Left lung (tissue), 4 donors: ENCODE measurements at regions not wholly inside any gene's neighbourhood (a gene's known extent, or its start where the extent isn't known, plus 50 kb on each side); places are given as distances from the start of the nearest gene placed in this dataset.
A peak's percentile ranks its signal among the peaks of the same experiment; 100 is the strongest.

Experiments used
- ATAC-seq: fragments of 200-7000 bp; cut with Tn5 transposase; one replicate; pipeline ENCODE4 v1.9.1; 2020; ENCODE audit warnings: moderate library complexity
- DNase-seq, 4 donors: peaks; one replicate each; pipeline ENCODE4 v3.0.0-alpha.2; 2013 to 2020
- H3K27ac ChIP-seq, 2 donors: fragments of 200-600 bp; sonication (generic) in 1 of 2; one replicate each; pipeline versions ENCODE4 v1.5.0 to v1.8.0; 2020 to 2021
- H3K27me3 ChIP-seq, 2 donors: fragments of 200-600 bp; sonication (generic) in 1 of 2; one replicate each; pipeline versions ENCODE4 v1.5.0 to v1.8.0; 2020 to 2021
- H3K36me3 ChIP-seq, 2 donors: fragments of 200-600 bp; sonication (generic) in 1 of 2; one replicate each; pipeline versions ENCODE4 v1.5.0 to v1.8.0; 2020 to 2021
- H3K4me1 ChIP-seq, 2 donors: fragments of 200-600 bp; one replicate each; pipeline ENCODE4 v1.8.0; 2021
- H3K4me3 ChIP-seq, 2 donors: fragments of 200-600 bp; sonication (generic) in 1 of 2; one replicate each; pipeline versions ENCODE4 v1.5.0 to v1.8.0; 2020 to 2021; ENCODE audit warnings: mild to moderate bottlenecking in 1 of 2
- H3K9me3 ChIP-seq, 2 donors: fragments of 200-600 bp; sonication (generic) in 1 of 2; one replicate each; pipeline versions ENCODE4 v1.5.0 to v1.8.0; 2020 to 2021
- intact Hi-C, 2 donors: fragments of 100-400 bp; cut with DNase I; formaldehyde crosslinking; loops; one replicate each; pipeline versions ENCODE4 v1.11.2 to v1.14.2; 2022
- TF ChIP-seq, protein P1 (sequence below), 2 donors: fragments of 200-600 bp; sonication (generic) in 1 of 2; IDR thresholded peaks; one replicate each; pipeline versions ENCODE4 v1.5.0 to v1.8.0; 2021; ENCODE audit warnings: antibody characterized with exemption in 2 of 2
- donor health status: DM: no; HTN: yes; CAD: no.
- donor health status: DM: no; HTN: no; CAD: no.

DNA sequence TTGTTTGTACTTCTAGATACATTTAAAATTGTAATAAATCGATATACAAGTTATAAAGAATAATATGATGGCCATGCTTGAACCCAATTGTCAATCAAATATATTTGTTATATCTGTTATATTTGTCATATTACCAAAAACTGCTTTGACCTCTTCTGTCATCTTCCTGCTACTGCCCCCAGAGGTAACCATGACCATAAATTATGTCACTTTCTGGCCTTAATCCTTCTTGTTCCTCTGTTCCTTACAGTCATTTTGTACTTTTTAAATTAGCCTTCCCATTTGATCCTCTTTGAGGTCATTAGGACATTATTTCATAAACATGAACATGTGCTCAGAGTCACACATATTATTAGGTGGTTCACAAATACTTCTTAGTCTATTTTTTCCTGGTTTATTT, 124.7 kb downstream of the HFE start:
- TF ChIP-seq, protein P1, sequence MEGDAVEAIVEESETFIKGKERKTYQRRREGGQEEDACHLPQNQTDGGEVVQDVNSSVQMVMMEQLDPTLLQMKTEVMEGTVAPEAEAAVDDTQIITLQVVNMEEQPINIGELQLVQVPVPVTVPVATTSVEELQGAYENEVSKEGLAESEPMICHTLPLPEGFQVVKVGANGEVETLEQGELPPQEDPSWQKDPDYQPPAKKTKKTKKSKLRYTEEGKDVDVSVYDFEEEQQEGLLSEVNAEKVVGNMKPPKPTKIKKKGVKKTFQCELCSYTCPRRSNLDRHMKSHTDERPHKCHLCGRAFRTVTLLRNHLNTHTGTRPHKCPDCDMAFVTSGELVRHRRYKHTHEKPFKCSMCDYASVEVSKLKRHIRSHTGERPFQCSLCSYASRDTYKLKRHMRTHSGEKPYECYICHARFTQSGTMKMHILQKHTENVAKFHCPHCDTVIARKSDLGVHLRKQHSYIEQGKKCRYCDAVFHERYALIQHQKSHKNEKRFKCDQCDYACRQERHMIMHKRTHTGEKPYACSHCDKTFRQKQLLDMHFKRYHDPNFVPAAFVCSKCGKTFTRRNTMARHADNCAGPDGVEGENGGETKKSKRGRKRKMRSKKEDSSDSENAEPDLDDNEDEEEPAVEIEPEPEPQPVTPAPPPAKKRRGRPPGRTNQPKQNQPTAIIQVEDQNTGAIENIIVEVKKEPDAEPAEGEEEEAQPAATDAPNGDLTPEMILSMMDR (IDR thresholded peaks at IDR 0.05): no peak
- ATAC-seq (no peak), DNase-seq (no peak)
- Histone ChIP-seq H3K27me3 (peaks cover 0 to 58% of the 10 kb centered on the region in 2 donors), H3K4me3 (no peak overlapping the region), H3K4me1 (peaks cover under 1 to 14% of the 10 kb centered on the region in 2 donors), H3K27ac (no peak overlapping the region), H3K36me3 (no peaks in the 10 kb centered on the region), H3K9me3 (no peaks in the 10 kb centered on the region)
- intact Hi-C loops: no loop called here

DNA sequence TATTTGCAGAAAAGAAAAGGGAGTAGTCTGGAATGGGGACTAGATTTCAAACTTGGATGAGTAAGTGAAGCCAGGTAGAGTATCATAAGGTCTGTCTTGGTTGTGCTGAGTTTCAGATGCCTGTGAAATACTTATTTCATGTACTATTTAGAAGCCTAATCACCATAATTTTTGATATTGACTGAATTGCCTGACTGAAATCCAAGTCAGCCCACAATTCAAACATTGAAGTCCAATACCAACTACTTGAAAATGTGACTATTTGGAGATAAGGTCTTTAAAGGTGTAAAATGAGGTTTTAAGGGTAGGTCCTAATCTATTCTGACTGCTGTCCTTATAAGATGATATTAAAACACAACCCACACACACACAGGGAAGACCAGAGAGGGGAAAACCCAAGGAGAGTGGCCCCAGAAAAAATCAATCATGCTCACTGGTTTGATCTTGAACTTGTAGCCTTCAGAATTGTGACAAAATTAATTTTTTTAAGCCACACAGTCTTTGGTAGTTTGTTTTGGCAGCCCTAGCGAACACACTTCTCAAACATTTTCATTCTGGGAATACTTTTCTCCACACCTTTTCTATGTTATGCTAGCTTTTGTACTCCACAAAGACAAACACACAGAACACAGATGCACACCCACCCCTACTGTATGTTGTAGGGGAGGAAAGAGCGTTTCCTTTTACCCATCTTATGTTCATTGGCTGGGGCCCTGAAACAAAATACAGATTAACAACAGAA, 126.3 kb downstream of the HFE start:
- Histone ChIP-seq H3K9me3 (no peaks in the 10 kb centered on the region), H3K27me3 (peaks cover 0 to 58% of the 10 kb centered on the region in 2 donors), H3K4me1 (peaks cover 0 to 28% of the 10 kb centered on the region in 2 donors), H3K36me3 (no peaks in the 10 kb centered on the region), H3K27ac (no peak overlapping the region), H3K4me3 (no peak overlapping the region)
- intact Hi-C loops: no loop called here
- DNase-seq (no peak), ATAC-seq (no peak)
- TF ChIP-seq, protein P1 (IDR thresholded peaks at IDR 0.05): no peak

DNA sequence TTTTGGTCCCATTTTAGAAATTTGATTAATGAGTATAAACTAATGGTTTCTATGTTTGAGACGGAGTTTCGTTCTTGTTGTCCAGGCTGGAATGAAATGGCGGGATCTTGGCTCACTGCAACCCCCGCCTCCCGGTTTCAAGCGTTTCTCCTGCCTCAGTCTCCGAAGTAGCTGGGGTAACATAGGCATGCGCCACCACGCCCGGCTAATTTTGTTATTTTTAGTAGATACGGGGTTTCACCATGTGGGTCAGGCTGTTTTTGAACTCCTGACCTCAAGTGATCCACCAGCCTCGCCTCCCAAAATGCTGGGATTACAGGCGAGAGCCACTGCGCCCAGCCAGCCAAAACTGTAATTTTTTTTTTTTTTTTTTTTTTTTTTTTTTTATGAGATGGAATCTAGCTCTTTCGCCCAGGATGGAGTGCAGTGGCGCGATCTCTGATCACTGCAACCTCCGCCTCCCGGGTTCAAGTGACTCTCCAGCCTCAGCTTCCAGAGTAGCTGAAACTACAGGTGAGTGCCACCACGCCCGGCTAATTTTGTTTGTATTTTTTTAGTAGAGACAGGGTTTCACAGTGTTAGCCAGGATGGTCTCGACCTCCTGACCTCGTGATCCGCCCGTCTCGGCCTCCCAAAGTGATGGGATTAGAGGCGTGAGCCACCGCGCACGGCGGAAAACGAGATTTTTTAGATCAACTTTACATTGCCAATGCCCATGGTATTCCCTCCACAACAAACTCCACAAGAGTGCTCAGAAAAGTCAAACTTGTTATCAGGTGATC, 127.8 kb downstream of the HFE start:
- Histone ChIP-seq H3K27ac (peak overlapping the region; percentile 93 to 96), H3K4me3 (peak overlapping the region; percentile 34 to 53), H3K9me3 (no peaks in the 10 kb centered on the region), H3K4me1 (peaks cover 0 to 28% of the 10 kb centered on the region in 2 donors), H3K36me3 (no peaks in the 10 kb centered on the region), H3K27me3 (peaks cover 0 to 68% of the 10 kb centered on the region in 2 donors)
- TF ChIP-seq, protein P1 (IDR thresholded peaks at IDR 0.05): no peak
- DNase-seq (peak in 1 of 4 donors; percentile 44), ATAC-seq (no peak)
- intact Hi-C loops: no loop called here

DNA sequence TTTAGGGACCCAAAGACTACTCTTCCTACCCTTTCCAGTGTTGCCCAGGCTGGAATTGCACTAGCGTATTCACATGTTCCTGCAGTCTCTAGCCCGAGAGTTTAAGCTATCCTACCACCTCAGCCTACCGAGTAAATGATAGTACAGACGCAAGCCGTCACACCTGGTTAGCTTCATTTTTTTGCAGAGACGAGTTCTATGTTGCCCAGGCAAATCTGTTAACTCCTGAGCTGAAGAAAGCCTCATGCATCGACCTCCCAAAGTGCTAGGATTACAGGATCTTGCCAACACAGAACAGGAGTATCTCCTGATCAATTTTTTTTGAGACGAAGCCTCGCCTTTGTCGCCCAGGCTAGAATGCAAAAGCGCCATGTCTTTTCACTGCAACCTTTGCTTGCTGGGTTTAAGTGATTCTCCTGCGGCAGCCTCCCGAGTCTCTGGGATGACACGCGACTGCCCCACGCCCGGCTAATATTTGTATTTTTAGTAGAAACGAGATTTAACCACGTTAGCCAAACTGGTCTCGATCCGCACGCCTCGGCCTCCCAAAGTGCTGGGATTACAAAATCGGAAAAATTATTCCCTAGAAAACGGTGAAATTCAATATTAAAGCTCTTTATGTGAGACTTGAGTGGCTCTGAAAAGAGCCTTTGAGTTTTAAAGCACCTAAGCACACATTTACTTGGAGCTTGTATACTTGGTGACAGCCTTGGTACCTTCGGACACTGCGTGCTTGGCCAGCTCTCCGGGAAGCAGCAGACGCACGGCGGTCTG, 128.5 kb downstream of the HFE start:
- DNase-seq (peak in 1 of 4 donors; percentile 73), ATAC-seq (peak; percentile 56)
- Histone ChIP-seq H3K4me1 (peaks cover 0 to 28% of the 10 kb centered on the region in 2 donors), H3K27me3 (peaks cover 0 to 76% of the 10 kb centered on the region in 2 donors), H3K27ac (peak overlapping the region; percentile 93 to 96), H3K4me3 (peak overlapping the region; percentile 34 to 53), H3K36me3 (no peaks in the 10 kb centered on the region), H3K9me3 (no peaks in the 10 kb centered on the region)
- TF ChIP-seq, protein P1 (IDR thresholded peaks at IDR 0.05): no peak
- intact Hi-C loops: no loop called here
